Natural killer cell (primary cell): ENCODE measurements at regions not wholly inside any gene's neighbourhood (a gene's known extent, or its start where the extent isn't known, plus 50 kb on each side); places are given as distances from the start of the nearest gene placed in this dataset.

Experiments used
- ATAC-seq, 3 donors: fragments of 150-1000 bp in 2 of 3; fragments of 200-7000 bp in 1 of 3; cut with Tn5 transposase; 1 replicate in 1 of 3; 2 replicates in 2 of 3; pipeline ENCODE4 v1.10.0; 2021; ENCODE audit warnings: mild to moderate bottlenecking in 2 of 3, moderate library complexity in 2 of 3
- DNase-seq, 2 donors: peaks; one replicate each; pipeline versions ENCODE4 v3.0.0 to v3.0.0-alpha.2; 2013 to 2021; ENCODE audit warnings: mixed read lengths in 1 of 2
- H3K27ac ChIP-seq: one replicate; pipeline ENCODE4 v1.5.1; 2013; ENCODE audit warnings: mild to moderate bottlenecking, low read length
- H3K27me3 ChIP-seq: one replicate; pipeline ENCODE4 v1.6.1; 2013; ENCODE audit warnings: low read length; ENCODE audit not compliant: control insufficient read depth, insufficient read depth
- H3K36me3 ChIP-seq: one replicate; pipeline ENCODE4 v1.6.1; 2013; ENCODE audit warnings: low read length; ENCODE audit not compliant: control insufficient read depth, insufficient read depth
- H3K4me1 ChIP-seq: one replicate; pipeline ENCODE4 v1.6.1; 2013; ENCODE audit warnings: low read length; ENCODE audit not compliant: control insufficient read depth, insufficient read depth
- H3K4me3 ChIP-seq: one replicate; pipeline ENCODE4 v1.5.1; 2013; ENCODE audit warnings: low read length
- H3K9me3 ChIP-seq: one replicate; pipeline ENCODE4 v1.6.1; 2013; ENCODE audit warnings: low read length; ENCODE audit not compliant: control insufficient read depth, insufficient read depth
- H3K27ac Mint-ChIP-seq, 2 donors: one replicate each; pipeline ENCODE4 v1.8.0; 2022; ENCODE audit warnings: mild to moderate bottlenecking in 2 of 2, mixed read lengths in 2 of 2, moderate library complexity in 1 of 2
- H3K27me3 Mint-ChIP-seq, 2 donors: one replicate each; pipeline ENCODE4 v1.8.0; 2022; ENCODE audit warnings: low read depth in 2 of 2, mixed read lengths in 2 of 2
- H3K36me3 Mint-ChIP-seq: one replicate; pipeline ENCODE4 v1.8.0; 2022; ENCODE audit warnings: mixed read lengths
- H3K4me1 Mint-ChIP-seq, 2 donors: one replicate each; pipeline ENCODE4 v1.8.0; 2022; ENCODE audit warnings: mixed read lengths in 2 of 2
- H3K4me3 Mint-ChIP-seq: one replicate; pipeline ENCODE4 v1.8.0; 2022; ENCODE audit warnings: mild to moderate bottlenecking, moderate library complexity, mixed read lengths
- H3K9me3 Mint-ChIP-seq, 2 donors: one replicate each; pipeline ENCODE4 v1.8.0; 2022; ENCODE audit warnings: mixed read lengths in 2 of 2
- WGBS: methylation state at CpG from one replicate; pipeline ENCODE4 v1.1.7; 2013; ENCODE audit warnings: missing lambda C conversion rate; ENCODE audit not compliant: insufficient coverage; 5-methylcytosine and 5-hydroxymethylcytosine counted together
- intact Hi-C: fragments of 100-400 bp; cut with micrococcal nuclease; formaldehyde crosslinking; loops from one replicate; pipeline ENCODE4 v1.14.2; 2022
- TF ChIP-seq, protein P1 (sequence below): fragments of 200-600 bp; IDR thresholded peaks from one replicate; pipeline ENCODE4 v1.8.0; 2022; ENCODE audit warnings: antibody characterized with exemption

DNA sequence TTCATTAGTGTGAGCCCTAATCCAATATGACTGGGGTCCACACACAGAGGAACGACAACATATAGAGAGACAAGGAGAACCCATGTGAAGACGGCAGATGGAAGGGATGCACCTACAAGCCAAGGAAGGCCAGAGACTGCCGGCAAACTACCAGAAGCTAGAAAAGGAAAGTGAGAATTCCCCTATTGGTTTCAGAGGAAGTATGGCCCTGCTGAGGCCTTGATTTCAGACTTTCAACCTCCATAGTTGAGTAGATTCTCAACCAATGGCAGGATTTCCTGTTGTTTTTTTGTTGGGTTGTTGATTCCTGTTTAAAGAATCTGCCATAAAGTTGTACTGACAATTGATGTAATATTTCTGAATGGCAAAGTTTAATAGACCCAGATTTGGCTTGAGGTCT is 241.5 kb downstream of the SATB2 start:
- H3K27me3 Mint-ChIP-seq: no peaks in the 10 kb centered on the region
- no peak overlapping the region for H3K27ac ChIP-seq
- no peaks in the 10 kb centered on the region for H3K9me3 ChIP-seq
- H3K36me3 ChIP-seq: no peaks in the 10 kb centered on the region
- H3K4me1 Mint-ChIP-seq: no peaks in the 10 kb centered on the region
- no peak overlapping the region for H3K4me3 Mint-ChIP-seq
- no peak for DNase-seq
- H3K36me3 Mint-ChIP-seq: no peaks in the 10 kb centered on the region
- TF ChIP-seq, protein P1, sequence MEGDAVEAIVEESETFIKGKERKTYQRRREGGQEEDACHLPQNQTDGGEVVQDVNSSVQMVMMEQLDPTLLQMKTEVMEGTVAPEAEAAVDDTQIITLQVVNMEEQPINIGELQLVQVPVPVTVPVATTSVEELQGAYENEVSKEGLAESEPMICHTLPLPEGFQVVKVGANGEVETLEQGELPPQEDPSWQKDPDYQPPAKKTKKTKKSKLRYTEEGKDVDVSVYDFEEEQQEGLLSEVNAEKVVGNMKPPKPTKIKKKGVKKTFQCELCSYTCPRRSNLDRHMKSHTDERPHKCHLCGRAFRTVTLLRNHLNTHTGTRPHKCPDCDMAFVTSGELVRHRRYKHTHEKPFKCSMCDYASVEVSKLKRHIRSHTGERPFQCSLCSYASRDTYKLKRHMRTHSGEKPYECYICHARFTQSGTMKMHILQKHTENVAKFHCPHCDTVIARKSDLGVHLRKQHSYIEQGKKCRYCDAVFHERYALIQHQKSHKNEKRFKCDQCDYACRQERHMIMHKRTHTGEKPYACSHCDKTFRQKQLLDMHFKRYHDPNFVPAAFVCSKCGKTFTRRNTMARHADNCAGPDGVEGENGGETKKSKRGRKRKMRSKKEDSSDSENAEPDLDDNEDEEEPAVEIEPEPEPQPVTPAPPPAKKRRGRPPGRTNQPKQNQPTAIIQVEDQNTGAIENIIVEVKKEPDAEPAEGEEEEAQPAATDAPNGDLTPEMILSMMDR: no peak
- H3K27ac Mint-ChIP-seq: no peak overlapping the region
- H3K4me3 ChIP-seq: no peak overlapping the region
- ATAC-seq: no peak
- peaks cover 0 to 5% of the 10 kb centered on the region in 2 donors for H3K9me3 Mint-ChIP-seq
- intact Hi-C loops: no loop called here
- no peaks in the 10 kb centered on the region for H3K27me3 ChIP-seq
- 85% methylated on average over 3 of the region's 3 CpGs for WGBS
- no peaks in the 10 kb centered on the region for H3K4me1 ChIP-seq

DNA sequence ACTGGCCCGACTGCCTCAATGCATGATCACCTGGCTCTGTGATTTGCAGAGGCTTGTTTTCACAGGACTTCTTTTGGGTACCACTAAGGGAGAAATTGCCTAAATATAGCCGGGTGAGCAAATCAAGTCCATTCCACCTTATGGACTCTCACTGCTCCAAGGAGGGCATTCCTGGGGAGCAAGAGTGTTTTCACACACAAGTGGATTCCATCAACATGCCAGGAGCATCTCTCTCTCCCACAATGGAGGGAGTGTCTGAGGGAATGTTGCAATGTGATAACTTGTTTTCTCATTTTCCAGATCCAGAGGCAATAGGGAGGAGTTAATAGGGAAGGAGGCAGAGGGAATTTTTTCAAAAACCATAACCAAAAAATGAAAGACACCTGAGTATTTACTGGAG is 250.7 kb downstream of the SATB2 start:
- DNase-seq: no peak
- 87% methylated on average over 2 of the region's 2 CpGs for WGBS

DNA sequence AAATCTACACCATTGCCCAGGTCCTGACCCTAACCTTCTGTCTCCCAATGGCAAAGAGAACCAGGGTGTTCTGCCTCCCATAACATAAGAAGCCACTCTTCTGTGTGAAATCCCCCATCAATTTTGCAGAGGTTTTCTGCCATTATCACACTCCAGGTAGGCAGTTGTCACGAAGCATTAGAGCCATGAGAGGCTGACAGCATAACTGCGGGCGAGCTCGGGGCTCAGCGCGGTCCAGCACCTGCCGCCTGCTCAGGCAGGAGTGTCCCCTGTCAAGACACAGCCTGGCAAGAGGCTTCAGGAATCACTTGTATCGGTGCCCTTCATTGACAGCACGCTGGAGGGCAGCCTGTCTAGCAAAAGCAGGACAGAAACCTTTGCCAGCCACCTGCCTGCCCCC is 251.2 kb downstream of the SATB2 start:
- DNase-seq (no peak), ATAC-seq (no peak)
- WGBS: 83% methylated on average over 9 of the region's 9 CpGs
- no peaks in the 10 kb centered on the region for H3K36me3 ChIP-seq
- no peaks in the 10 kb centered on the region for H3K27me3 ChIP-seq
- H3K9me3 ChIP-seq: peaks cover 4% of the 10 kb centered on the region
- Mint-ChIP-seq H3K4me1 (no peaks in the 10 kb centered on the region), H3K4me3 (no peak overlapping the region), H3K27ac (no peak overlapping the region), H3K36me3 (no peaks in the 10 kb centered on the region), H3K27me3 (no peaks in the 10 kb centered on the region), H3K9me3 (peaks cover 12 to 21% of the 10 kb centered on the region in 2 donors)
- H3K4me3 ChIP-seq: no peak overlapping the region
- no peaks in the 10 kb centered on the region for H3K4me1 ChIP-seq
- TF ChIP-seq, protein P1: no peak
- intact Hi-C loops: no loop called here
- no peak overlapping the region for H3K27ac ChIP-seq

More for the DNA sequence above, 250.7 kb downstream of the SATB2 start:
- H3K27me3 ChIP-seq: no peaks in the 10 kb centered on the region
- no peak overlapping the region for H3K27ac Mint-ChIP-seq
- TF ChIP-seq, protein P1: no peak
- H3K9me3 Mint-ChIP-seq: peaks cover 12 to 23% of the 10 kb centered on the region in 2 donors
- H3K4me3 ChIP-seq: no peak overlapping the region
- no peaks in the 10 kb centered on the region for H3K4me1 ChIP-seq
- no peak overlapping the region for H3K27ac ChIP-seq
- H3K4me3 Mint-ChIP-seq: no peak overlapping the region
- H3K27me3 Mint-ChIP-seq: no peaks in the 10 kb centered on the region
- H3K36me3 Mint-ChIP-seq: no peaks in the 10 kb centered on the region
- peaks cover 4% of the 10 kb centered on the region for H3K9me3 ChIP-seq
- no peaks in the 10 kb centered on the region for H3K36me3 ChIP-seq
- ATAC-seq: no peak
- H3K4me1 Mint-ChIP-seq: no peaks in the 10 kb centered on the region
- intact Hi-C loops: no loop called here

DNA sequence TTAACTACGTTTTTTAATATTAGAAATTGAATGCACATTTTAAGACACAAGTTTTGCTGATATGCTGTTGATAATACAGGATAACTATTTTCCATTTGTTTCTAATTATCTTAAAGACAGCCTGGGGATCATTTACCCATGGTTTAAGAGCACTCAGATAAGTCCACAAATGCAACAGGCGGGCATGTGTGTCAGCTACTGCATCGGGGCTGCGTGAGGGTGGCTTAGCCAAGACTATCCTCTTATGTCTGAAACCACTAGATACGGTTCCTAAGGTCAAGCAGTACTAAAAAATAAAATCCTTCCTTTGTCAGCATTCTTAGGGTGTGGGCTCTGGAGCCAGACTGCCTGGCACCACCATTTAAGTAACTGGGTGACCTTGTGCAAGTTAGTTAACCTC is 254.8 kb downstream of the SATB2 start:
- Histone ChIP-seq H3K4me1 (no peaks in the 10 kb centered on the region), H3K27ac (no peak overlapping the region), H3K27me3 (no peaks in the 10 kb centered on the region), H3K4me3 (no peak overlapping the region), H3K9me3 (peaks cover 1% of the 10 kb centered on the region), H3K36me3 (no peaks in the 10 kb centered on the region)
- Mint-ChIP-seq H3K4me3 (no peak overlapping the region), H3K27ac (no peak overlapping the region), H3K4me1 (no peaks in the 10 kb centered on the region), H3K27me3 (no peaks in the 10 kb centered on the region), H3K36me3 (no peaks in the 10 kb centered on the region), H3K9me3 (peaks cover 10 to 17% of the 10 kb centered on the region in 2 donors)
- ATAC-seq (no peak), DNase-seq (no peak)
- TF ChIP-seq, protein P1: no peak
- 90% methylated on average over 4 of the region's 5 CpGs for WGBS
- intact Hi-C loops: no loop called here
